ENCODE measurements at regions not wholly inside any gene's neighbourhood (a gene's known extent, or its start where the extent isn't known, plus 50 kb on each side); places are given as distances from the start of the nearest gene placed in this dataset.
"Not testable (repeated sequence)": the region's sequence is repeated elsewhere in the genome, so short reads cannot be mapped to it uniquely, and the experiment has no call there.

GRCh38 chr4:135485371-135485770, 1283.8 kb upstream of the PABPC4L start:
- Histone ChIP-seq H3K4me3 (no peak overlapping the region), H3K4me1 (no peaks in the 10 kb centered on the region), H3K27me3 (no peaks in the 10 kb centered on the region), H3K36me3 (no peaks in the 10 kb centered on the region), H3K9me3 (no peaks in the 10 kb centered on the region), H3K27ac (no peak overlapping the region)
- ATAC-seq (ENCODE audit: low FRiP score in 2 of 2) (no peak), DNase-seq (no peak)
- 79 to 84% methylated on average over 4 of the region's 4 CpGs for WGBS, 2 donors
- no peak for TF ChIP-seq POLR2A (IDR thresholded peaks at IDR 0.05)
- no peak for TF ChIP-seq POLR2AphosphoS5 (IDR thresholded peaks at IDR 0.05)
- TF ChIP-seq EP300 (IDR thresholded peaks at IDR 0.05): no peak
- TF ChIP-seq, protein P1, sequence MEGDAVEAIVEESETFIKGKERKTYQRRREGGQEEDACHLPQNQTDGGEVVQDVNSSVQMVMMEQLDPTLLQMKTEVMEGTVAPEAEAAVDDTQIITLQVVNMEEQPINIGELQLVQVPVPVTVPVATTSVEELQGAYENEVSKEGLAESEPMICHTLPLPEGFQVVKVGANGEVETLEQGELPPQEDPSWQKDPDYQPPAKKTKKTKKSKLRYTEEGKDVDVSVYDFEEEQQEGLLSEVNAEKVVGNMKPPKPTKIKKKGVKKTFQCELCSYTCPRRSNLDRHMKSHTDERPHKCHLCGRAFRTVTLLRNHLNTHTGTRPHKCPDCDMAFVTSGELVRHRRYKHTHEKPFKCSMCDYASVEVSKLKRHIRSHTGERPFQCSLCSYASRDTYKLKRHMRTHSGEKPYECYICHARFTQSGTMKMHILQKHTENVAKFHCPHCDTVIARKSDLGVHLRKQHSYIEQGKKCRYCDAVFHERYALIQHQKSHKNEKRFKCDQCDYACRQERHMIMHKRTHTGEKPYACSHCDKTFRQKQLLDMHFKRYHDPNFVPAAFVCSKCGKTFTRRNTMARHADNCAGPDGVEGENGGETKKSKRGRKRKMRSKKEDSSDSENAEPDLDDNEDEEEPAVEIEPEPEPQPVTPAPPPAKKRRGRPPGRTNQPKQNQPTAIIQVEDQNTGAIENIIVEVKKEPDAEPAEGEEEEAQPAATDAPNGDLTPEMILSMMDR (IDR thresholded peaks at IDR 0.05): no peak

DNA sequence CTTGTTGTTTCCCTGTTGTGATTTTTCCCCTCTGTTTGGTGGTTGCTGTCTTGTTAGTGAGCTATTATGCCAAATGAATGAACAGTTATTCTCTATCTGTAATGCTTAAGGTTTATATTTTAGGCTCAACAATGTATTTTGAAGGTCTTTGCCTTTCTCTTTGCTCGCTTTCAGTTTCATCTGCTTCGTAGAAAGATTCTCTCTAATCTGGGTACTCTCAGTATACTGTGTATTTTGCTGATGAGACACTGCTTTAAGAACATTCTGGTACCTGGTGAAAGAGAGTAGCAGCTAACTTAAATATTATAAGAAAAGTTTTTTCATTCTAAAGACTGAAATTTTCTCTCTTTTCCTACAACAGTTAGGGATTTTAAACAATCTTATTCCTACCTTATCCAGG, 1274.7 kb upstream of the PABPC4L start:
- Histone ChIP-seq H3K9me3 (no peaks in the 10 kb centered on the region), H3K4me3 (no peak overlapping the region), H3K4me1 (no peaks in the 10 kb centered on the region), H3K36me3 (no peaks in the 10 kb centered on the region), H3K27ac (no peak overlapping the region), H3K27me3 (no peaks in the 10 kb centered on the region)
- ATAC-seq (ENCODE audit: low FRiP score in 2 of 2): no peak
- DNase-seq: no peak
- no peak for TF ChIP-seq POLR2A (IDR thresholded peaks at IDR 0.05)
- no peak for TF ChIP-seq POLR2AphosphoS5 (IDR thresholded peaks at IDR 0.05)
- TF ChIP-seq, protein P1 (IDR thresholded peaks at IDR 0.05): no peak
- TF ChIP-seq EP300 (IDR thresholded peaks at IDR 0.05): no peak
- WGBS, 2 donors: 84 to 85% methylated on average over 2 of the region's 2 CpGs

GRCh38 chr4:135464311-135464710, 1262.7 kb upstream of the PABPC4L start:
- H3K4me1 ChIP-seq: no peaks in the 10 kb centered on the region

DNA sequence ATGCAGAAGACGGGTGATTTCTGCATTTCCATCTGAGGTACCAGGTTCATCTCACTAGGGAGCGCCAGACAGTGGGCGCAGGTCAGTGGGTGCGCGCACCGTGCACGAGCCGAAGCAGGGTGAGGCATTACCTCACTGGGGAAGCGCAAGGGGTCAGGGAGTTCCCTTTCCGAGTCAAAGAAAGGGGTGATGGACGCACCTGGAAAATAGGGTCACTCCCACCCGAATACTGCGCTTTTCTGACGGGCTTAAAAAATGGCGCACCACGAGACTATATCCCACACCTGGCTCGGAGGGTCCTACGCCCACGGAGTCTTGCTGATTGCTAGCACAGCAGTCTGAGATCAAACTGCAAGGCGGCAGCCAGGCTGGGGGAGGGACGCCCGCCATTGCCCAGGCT, 1246.0 kb upstream of the PABPC4L start:
- H3K36me3 ChIP-seq; H3K27ac ChIP-seq; H3K4me1 ChIP-seq; H3K27me3 ChIP-seq; ATAC-seq (ENCODE audit: low FRiP score in 2 of 2); H3K4me3 ChIP-seq; H3K9me3 ChIP-seq: not testable (repeated sequence)
- DNase-seq: peak in 1 of 2 donors; percentile 17
- 91 to 92% methylated on average over 1 to 19 of the region's 22 CpGs for WGBS, 2 donors

More at GRCh38 chr4:135464311-135464710, 1262.7 kb upstream of the PABPC4L start:
- Histone ChIP-seq H3K4me3 (no peak overlapping the region), H3K27me3 (no peaks in the 10 kb centered on the region), H3K27ac (no peak overlapping the region), H3K36me3 (no peaks in the 10 kb centered on the region), H3K9me3 (no peaks in the 10 kb centered on the region)
- DNase-seq (no peak), ATAC-seq (ENCODE audit: low FRiP score in 2 of 2) (no peak)
- 78 to 79% methylated on average over 7 of the region's 7 CpGs for WGBS, 2 donors
- no peak for TF ChIP-seq POLR2AphosphoS5 (IDR thresholded peaks at IDR 0.05)
- TF ChIP-seq EP300 (IDR thresholded peaks at IDR 0.05): no peak
- TF ChIP-seq, protein P1 (IDR thresholded peaks at IDR 0.05): no peak
- no peak for TF ChIP-seq POLR2A (IDR thresholded peaks at IDR 0.05)

GRCh38 chr4:135434936-135435335, 1233.3 kb upstream of the PABPC4L start:
- 74 to 81% methylated on average over 2 of the region's 2 CpGs for WGBS, 2 donors
- Histone ChIP-seq H3K4me1 (no peaks in the 10 kb centered on the region), H3K27me3 (no peaks in the 10 kb centered on the region), H3K27ac (no peak overlapping the region), H3K4me3 (no peak overlapping the region), H3K9me3 (no peaks in the 10 kb centered on the region), H3K36me3 (no peaks in the 10 kb centered on the region)
- DNase-seq (no peak), ATAC-seq (ENCODE audit: low FRiP score in 2 of 2) (no peak)
- TF ChIP-seq, protein P1 (IDR thresholded peaks at IDR 0.05): no peak
- no peak for TF ChIP-seq EP300 (IDR thresholded peaks at IDR 0.05)
- no peak for TF ChIP-seq POLR2AphosphoS5 (IDR thresholded peaks at IDR 0.05)
- no peak for TF ChIP-seq POLR2A (IDR thresholded peaks at IDR 0.05)

All from upper lobe of left lung (tissue), 6 donors.